DMS53 (cell line): ENCODE measurements at regions not wholly inside any gene's neighbourhood (a gene's known extent, or its start where the extent isn't known, plus 50 kb on each side); places are given as distances from the start of the nearest gene placed in this dataset.
A peak's percentile ranks its signal among the peaks of the same experiment; 100 is the strongest.

ENCODE experiments used
- DNase-seq: peaks from one replicate; lab custom pipeline; 2025; lab: John Stamatoyannopoulos, UW

GRCh38 chr2:200054681-200055468 is 99.5 kb downstream of the MAIP1 start:
- no peak for DNase-seq

GRCh38 chr2:200056105-200056504 is 100.7 kb downstream of the MAIP1 start:
- DNase-seq = no peak

- DNase-seq = no peak
Observed at GRCh38 chr2:200063155-200063554, 107.8 kb downstream of the MAIP1 start.

GRCh38 chr2:200064879-200065278 is 109.5 kb downstream of the MAIP1 start:
- DNase-seq = no peak

GRCh38 chr2:200065477-200065876 is 110.1 kb downstream of the MAIP1 start:
- no peak for DNase-seq

GRCh38 chr2:200066417-200066816 is 111.0 kb downstream of the MAIP1 start:
- no peak for DNase-seq

GRCh38 chr2:200068642-200069041 is 113.3 kb downstream of the MAIP1 start:
- no peak for DNase-seq

- peak; percentile 85 for DNase-seq
Observed at GRCh38 chr2:200077210-200077650, 121.8 kb downstream of the MAIP1 start.

- peak; percentile 16 for DNase-seq
Observed at GRCh38 chr2:200077838-200078237, 122.5 kb downstream of the MAIP1 start.

GRCh38 chr2:200079356-200079755 is 124.0 kb downstream of the MAIP1 start:
- DNase-seq = no peak

- DNase-seq = no peak
Observed at GRCh38 chr2:200081236-200081635, 125.9 kb downstream of the MAIP1 start.

GRCh38 chr2:200081811-200082210 is 126.4 kb downstream of the MAIP1 start:
- DNase-seq = no peak

- no peak for DNase-seq
Observed at GRCh38 chr2:200084036-200084435, 128.7 kb downstream of the MAIP1 start.

GRCh38 chr2:200086911-200087310 is 131.5 kb downstream of the MAIP1 start:
- no peak for DNase-seq

- DNase-seq = no peak
Observed at GRCh38 chr2:200087451-200087850, 132.1 kb downstream of the MAIP1 start.

- DNase-seq = no peak
Observed at GRCh38 chr2:200089040-200089755, 133.8 kb downstream of the MAIP1 start.

- DNase-seq = no peak
Observed at GRCh38 chr2:200089756-200090109, 134.4 kb downstream of the MAIP1 start.

GRCh38 chr2:200090683-200091082 is 135.3 kb downstream of the MAIP1 start:
- no peak for DNase-seq

GRCh38 chr2:200091126-200091525 is 135.7 kb downstream of the MAIP1 start:
- no peak for DNase-seq

- DNase-seq = no peak
Observed at GRCh38 chr2:200092235-200092634, 136.9 kb downstream of the MAIP1 start.

- no peak for DNase-seq
Observed at GRCh38 chr2:200095436-200095835, 140.1 kb downstream of the MAIP1 start.

- no peak for DNase-seq
Observed at GRCh38 chr2:200099256-200099655, 143.9 kb downstream of the MAIP1 start.

GRCh38 chr2:200100027-200100426 is 144.6 kb downstream of the MAIP1 start:
- DNase-seq = no peak

GRCh38 chr2:200101922-200102321 is 146.5 kb downstream of the MAIP1 start:
- no peak for DNase-seq
